Transverse colon (tissue), 4 donors: ENCODE measurements at regions not wholly inside any gene's neighbourhood (a gene's known extent, or its start where the extent isn't known, plus 50 kb on each side); places are given as distances from the start of the nearest gene placed in this dataset.

Experiments
- DNase-seq: peaks from one replicate; pipeline ENCODE4 v3.0.0-alpha.2; 2019
- H3K27ac ChIP-seq, 4 donors: fragments of 200-600 bp; sonication (generic); 2 replicates each; pipeline ENCODE4 v1.5.1; 2016 to 2018; ENCODE audit warnings: inconsistent platforms in 4 of 4
- H3K27me3 ChIP-seq: fragments of 200-600 bp; sonication (generic); 2 replicates; pipeline ENCODE4 v1.5.1; 2017; ENCODE audit warnings: inconsistent platforms
- H3K36me3 ChIP-seq, 4 donors: fragments of 200-600 bp; sonication (generic); 2 replicates each; pipeline ENCODE4 v1.5.1; 2017 to 2019; ENCODE audit warnings: inconsistent platforms in 4 of 4
- H3K4me1 ChIP-seq, 4 donors: fragments of 200-600 bp; sonication (generic); 2 replicates each; pipeline ENCODE4 v1.5.1; 2017 to 2020; ENCODE audit warnings: inconsistent platforms in 4 of 4
- H3K4me3 ChIP-seq, 4 donors: fragments of 200-600 bp; sonication (generic); 1 replicate in 1 of 4; 2 replicates in 3 of 4; pipeline versions ENCODE4 v1.5.1 to v1.6.1; 2017 to 2019; ENCODE audit warnings: inconsistent platforms in 4 of 4
- H3K9me3 ChIP-seq, 2 donors: fragments of 200-600 bp; sonication (generic); 2 replicates each; pipeline ENCODE4 v1.5.1; 2017 to 2019; ENCODE audit warnings: inconsistent platforms in 2 of 2
- CTCF ChIP-seq, 5 experiments: fragments of 200-600 bp in 3 of 5; fragments of 450-650 bp in 2 of 5; sonication (generic) in 3 of 5; IDR thresholded peaks; 1 replicate in 2 of 5; 2 replicates in 3 of 5; pipeline ENCODE4 v1.5.1; 2016 to 2017; ENCODE audit warnings: antibody characterized with exemption in 5 of 5, inconsistent platforms in 3 of 5, mild to moderate bottlenecking in 2 of 5, moderate library complexity in 1 of 5
- EP300 ChIP-seq: sonication (generic); formaldehyde crosslinking; IDR thresholded peaks from one replicate; pipeline ENCODE4 v1.6.1; 2017; ENCODE audit warnings: antibody characterized with exemption, low read depth
- POLR2A ChIP-seq: fragments of 450-650 bp; IDR thresholded peaks from one replicate; pipeline ENCODE4 v1.6.1; 2016; ENCODE audit warnings: antibody characterized with exemption, mild to moderate bottlenecking, moderate library complexity
- POLR2AphosphoS5 ChIP-seq, 3 donors: sonication (generic); formaldehyde crosslinking; IDR thresholded peaks; one replicate each; pipeline ENCODE4 v1.6.1; 2016; ENCODE audit warnings: antibody characterized with exemption in 3 of 3
- WGBS, 2 donors: methylation state at CpG; one replicate each; pipeline ENCODE4 v1.1.5; 2018; ENCODE audit warnings: low coverage in 1 of 2; 5-methylcytosine and 5-hydroxymethylcytosine counted together
- in situ Hi-C, 4 donors: fragments of 200-750 bp; cut with MboI; loops; one replicate each; pipeline versions ENCODE4 v1.15.0 to v1.15.1; 2017; ENCODE audit warnings: low sequenced_read_pairs in 3 of 4, low pct_ligation_motif_present in 1 of 4, low pct_unique_long_range_greater_than_20kb in 1 of 4
- intact Hi-C: fragments of 100-400 bp; cut with DNase I; formaldehyde crosslinking; loops from one replicate; pipeline ENCODE4 v1.15.1; 2023; ENCODE audit warnings: low total_unique reads

GRCh38 chr21:43292866-43293142 lies 124.0 kb downstream of the CRYAA start:
- intact Hi-C loops, result no loop called here
- Histone ChIP-seq H3K4me3 (no peak overlapping the region), H3K9me3 (peaks cover 5 to 9% of the 10 kb centered on the region in 2 donors), H3K36me3 (no peaks in the 10 kb centered on the region), H3K4me1 (no peaks in the 10 kb centered on the region), H3K27ac (no peak overlapping the region), H3K27me3 (no peaks in the 10 kb centered on the region)
- DNase-seq, result no peak
- no peak for TF ChIP-seq CTCF (IDR thresholded peaks at IDR 0.05)
- TF ChIP-seq EP300, result no peak
- TF ChIP-seq POLR2AphosphoS5 (IDR thresholded peaks at IDR 0.05), result no peak
- no peak for TF ChIP-seq POLR2A
- in situ Hi-C loops, result no loop called here
- 60 to 71% methylated on average over 2 of the region's 2 CpGs for WGBS, 2 donors

- Histone ChIP-seq H3K4me1 (no peaks in the 10 kb centered on the region), H3K27me3 (no peaks in the 10 kb centered on the region), H3K4me3 (no peak overlapping the region), H3K27ac (no peak overlapping the region), H3K36me3 (no peaks in the 10 kb centered on the region), H3K9me3 (peaks cover 5 to 9% of the 10 kb centered on the region in 2 donors)
- in situ Hi-C loops, result no loop called here
- no peak for DNase-seq
- TF ChIP-seq EP300 (no peak), CTCF (IDR thresholded peaks at IDR 0.05) (no peak), POLR2A (no peak), POLR2AphosphoS5 (IDR thresholded peaks at IDR 0.05) (no peak)
- WGBS, 2 donors, result 93% methylated on average over 2 to 22 of the region's 23 CpGs
- intact Hi-C loops, result no loop called here
Measured at GRCh38 chr21:43292041-43292865, 123.4 kb downstream of the CRYAA start.

GRCh38 chr21:43291347-43291950 lies 122.6 kb downstream of the CRYAA start:
- Histone ChIP-seq H3K4me1 (no peaks in the 10 kb centered on the region), H3K9me3 (peaks cover 5 to 9% of the 10 kb centered on the region in 2 donors), H3K4me3 (no peak overlapping the region), H3K27me3 (no peaks in the 10 kb centered on the region), H3K27ac (no peak overlapping the region), H3K36me3 (no peaks in the 10 kb centered on the region)
- intact Hi-C loops, result no loop called here
- 88% methylated on average over 11 of the region's 14 CpGs; no CpG with 5 or more reads in 1 of the 2 donors for WGBS, 2 donors
- no peak for DNase-seq
- in situ Hi-C loops, result no loop called here
- no peak for TF ChIP-seq EP300
- TF ChIP-seq CTCF (IDR thresholded peaks at IDR 0.05), result no peak
- TF ChIP-seq POLR2AphosphoS5 (IDR thresholded peaks at IDR 0.05), result no peak
- TF ChIP-seq POLR2A, result no peak

- intact Hi-C loops (no loop called here), in situ Hi-C loops (no loop called here)
- Histone ChIP-seq H3K36me3 (no peaks in the 10 kb centered on the region), H3K27me3 (no peaks in the 10 kb centered on the region), H3K4me1 (no peaks in the 10 kb centered on the region), H3K9me3 (peaks cover 5 to 9% of the 10 kb centered on the region in 2 donors), H3K27ac (no peak overlapping the region), H3K4me3 (no peak overlapping the region)
- DNase-seq, result peak; percentile 50
- TF ChIP-seq POLR2AphosphoS5 (IDR thresholded peaks at IDR 0.05) (no peak), POLR2A (no peak), CTCF (IDR thresholded peaks at IDR 0.05) (no peak), EP300 (no peak)
- 83 to 88% methylated on average over 4 to 35 of the region's 36 CpGs for WGBS, 2 donors
Measured at GRCh38 chr21:43290421-43291346, 121.9 kb downstream of the CRYAA start.
